ENCODE measurements at regions not wholly inside any gene's neighbourhood (a gene's known extent, or its start where the extent isn't known, plus 50 kb on each side); places are given as distances from the start of the nearest gene placed in this dataset.
A peak's percentile ranks its signal among the peaks of the same experiment; 100 is the strongest.
"Not testable (repeated sequence)": the region's sequence is repeated elsewhere in the genome, so short reads cannot be mapped to it uniquely, and the experiment has no call there.

- not testable (repeated sequence) for DNase-seq
Measured at GRCh38 chr10:46095943-46096342, 49.9 kb upstream of the MSMB start.

GRCh38 chr10:46096446-46096845, 50.4 kb upstream of the MSMB start:
- no peak for DNase-seq

GRCh38 chr10:46096909-46097575, 51.0 kb upstream of the MSMB start:
- no peak for DNase-seq

GRCh38 chr10:46097576-46098317, 51.7 kb upstream of the MSMB start:
- DNase-seq, result no peak

GRCh38 chr10:46098386-46098785, 52.3 kb upstream of the MSMB start:
- no peak for DNase-seq

- DNase-seq, result not testable (repeated sequence)
Measured at GRCh38 chr10:46098925-46099324, 52.9 kb upstream of the MSMB start.

- no peak for DNase-seq
Measured at GRCh38 chr10:46104071-46104585, 58.1 kb upstream of the MSMB start.

GRCh38 chr10:46105416-46105815, 59.3 kb upstream of the MSMB start:
- DNase-seq, result not testable (repeated sequence)

- not testable (repeated sequence) for DNase-seq
Measured at GRCh38 chr10:46105856-46106409, 59.9 kb upstream of the MSMB start.

- peak; percentile 59 for DNase-seq
Measured at GRCh38 chr10:46106410-46107255, 60.6 kb upstream of the MSMB start.

GRCh38 chr10:46108158-46108499, 62.1 kb upstream of the MSMB start:
- not testable (repeated sequence) for DNase-seq

GRCh38 chr10:46154271-46154670, 108.2 kb upstream of the MSMB start:
- not testable (repeated sequence) for DNase-seq

GRCh38 chr10:46154683-46155082, 108.6 kb upstream of the MSMB start:
- not testable (repeated sequence) for DNase-seq

GRCh38 chr10:46156866-46157265, 110.8 kb upstream of the MSMB start:
- not testable (repeated sequence) for DNase-seq

GRCh38 chr10:46169736-46170135, 117.1 kb upstream of the ANTXRL start:
- DNase-seq, result no peak

- DNase-seq, result no peak
Measured at GRCh38 chr10:46170789-46171188, 116.0 kb upstream of the ANTXRL start.

GRCh38 chr10:46171661-46172060, 115.1 kb upstream of the ANTXRL start:
- DNase-seq, result no peak

GRCh38 chr10:46175296-46175695, 111.5 kb upstream of the ANTXRL start:
- no peak for DNase-seq

GRCh38 chr10:46175831-46176230, 111.0 kb upstream of the ANTXRL start:
- no peak for DNase-seq

GRCh38 chr10:46187431-46187830, 99.4 kb upstream of the ANTXRL start:
- not testable (repeated sequence) for DNase-seq

- no peak for DNase-seq
Measured at GRCh38 chr10:46197050-46197449, 89.7 kb upstream of the ANTXRL start.

GRCh38 chr10:46198516-46198915, 88.3 kb upstream of the ANTXRL start:
- DNase-seq, result no peak

GRCh38 chr10:46202405-46202804, 84.4 kb upstream of the ANTXRL start:
- DNase-seq, result not testable (repeated sequence)

All from activated CD4-positive, alpha-beta T cell treated with anti-CD3 and anti-CD28 coated beads, Interleukin-10, Interleukin-2, amounts not matched to agents 100 ng/mL and 50 ng/mL, durations not matched to agents 16 hours and 8 hours (primary cell).